Natural killer cell treated with Interleukin-12 subunit alpha and Interleukin-12 subunit beta and Interleukin-15 and Interleukin-18, amount 100 ng/mL, for 72 hours (primary cell): ENCODE measurements at regions not wholly inside any gene's neighbourhood (a gene's known extent, or its start where the extent isn't known, plus 50 kb on each side); places are given as distances from the start of the nearest gene placed in this dataset.
"Not testable (repeated sequence)": the region's sequence is repeated elsewhere in the genome, so short reads cannot be mapped to it uniquely, and the experiment has no call there.

Experiments used
- ATAC-seq, 2 donors: fragments of 150-1000 bp; cut with Tn5 transposase in 1 of 2; sonication (Bioruptor Pico), chemical (Tn5 transposase) in 1 of 2; 2 replicates each; pipeline ENCODE4 v1.10.0; 2021
- DNase-seq: peaks from one replicate; pipeline ENCODE4 v3.0.0; 2022; ENCODE audit warnings: low spot score
- H3K27ac Mint-ChIP-seq, 2 donors: 1 replicate in 1 of 2; 2 replicates in 1 of 2; pipeline ENCODE4 v1.8.0; 2022; ENCODE audit warnings: mixed read lengths in 2 of 2, mild to moderate bottlenecking in 1 of 2, moderate library complexity in 1 of 2
- H3K27me3 Mint-ChIP-seq, 2 donors: 1 replicate in 1 of 2; 2 replicates in 1 of 2; pipeline ENCODE4 v1.8.0; 2022; ENCODE audit warnings: mixed read lengths in 2 of 2
- H3K36me3 Mint-ChIP-seq: one replicate; pipeline ENCODE4 v1.8.0; 2022; ENCODE audit warnings: mixed read lengths
- H3K4me1 Mint-ChIP-seq, 2 donors: 1 replicate in 1 of 2; 2 replicates in 1 of 2; pipeline ENCODE4 v1.8.0; 2022; ENCODE audit warnings: low read depth in 2 of 2, mixed read lengths in 2 of 2, mild to moderate bottlenecking in 1 of 2
- H3K4me3 Mint-ChIP-seq: one replicate; pipeline ENCODE4 v1.8.0; 2022; ENCODE audit warnings: mixed read lengths
- H3K9me3 Mint-ChIP-seq: 2 replicates; pipeline ENCODE4 v1.8.0; 2022; ENCODE audit warnings: mixed read lengths

DNA sequence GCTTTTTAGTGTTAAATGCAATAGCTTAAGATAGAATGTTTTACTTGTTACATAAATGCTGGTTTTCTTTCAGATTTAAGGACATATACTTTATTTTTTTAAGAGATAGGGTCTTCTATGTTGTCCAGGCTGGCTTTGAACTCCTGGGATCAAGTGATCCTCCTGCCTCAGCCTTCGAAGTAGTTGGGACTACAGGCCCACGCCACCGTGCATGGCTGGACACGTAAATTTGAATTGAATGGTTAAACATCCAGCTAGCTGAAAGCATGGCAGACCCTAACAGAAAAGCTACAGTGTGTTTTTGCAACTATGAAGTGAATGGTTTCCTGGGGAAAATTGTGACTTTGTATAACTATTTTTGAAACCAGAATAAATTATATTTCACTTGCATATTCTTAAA, 2888.6 kb downstream of the RPIA start:
- not testable (repeated sequence) for DNase-seq, H3K9me3 Mint-ChIP-seq, H3K4me3 Mint-ChIP-seq, ATAC-seq, H3K27ac Mint-ChIP-seq, H3K36me3 Mint-ChIP-seq, H3K4me1 Mint-ChIP-seq, H3K27me3 Mint-ChIP-seq

DNA sequence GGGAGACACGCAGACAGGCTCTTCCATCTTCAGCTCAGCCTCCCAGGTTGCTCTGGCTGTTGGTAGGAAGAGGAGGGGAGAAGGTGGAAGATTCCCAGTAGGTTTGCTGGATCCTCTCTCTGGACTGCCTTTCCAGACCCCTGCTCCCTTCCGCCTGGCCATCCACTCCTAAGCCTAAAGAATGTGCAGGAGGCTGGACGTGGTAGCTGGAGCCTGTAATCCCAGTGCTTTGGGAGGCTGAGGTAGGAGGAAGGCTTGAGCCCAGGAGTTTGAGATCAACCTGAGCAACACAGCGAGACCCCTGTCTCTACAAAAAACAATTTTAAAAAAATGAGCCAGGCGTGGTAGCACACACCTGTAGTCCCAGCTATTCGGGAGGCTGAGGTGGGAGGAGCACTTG, 2895.6 kb downstream of the RPIA start:
- not testable (repeated sequence) for ATAC-seq, H3K36me3 Mint-ChIP-seq, H3K4me1 Mint-ChIP-seq, H3K27ac Mint-ChIP-seq, H3K4me3 Mint-ChIP-seq, H3K27me3 Mint-ChIP-seq, DNase-seq, H3K9me3 Mint-ChIP-seq

DNA sequence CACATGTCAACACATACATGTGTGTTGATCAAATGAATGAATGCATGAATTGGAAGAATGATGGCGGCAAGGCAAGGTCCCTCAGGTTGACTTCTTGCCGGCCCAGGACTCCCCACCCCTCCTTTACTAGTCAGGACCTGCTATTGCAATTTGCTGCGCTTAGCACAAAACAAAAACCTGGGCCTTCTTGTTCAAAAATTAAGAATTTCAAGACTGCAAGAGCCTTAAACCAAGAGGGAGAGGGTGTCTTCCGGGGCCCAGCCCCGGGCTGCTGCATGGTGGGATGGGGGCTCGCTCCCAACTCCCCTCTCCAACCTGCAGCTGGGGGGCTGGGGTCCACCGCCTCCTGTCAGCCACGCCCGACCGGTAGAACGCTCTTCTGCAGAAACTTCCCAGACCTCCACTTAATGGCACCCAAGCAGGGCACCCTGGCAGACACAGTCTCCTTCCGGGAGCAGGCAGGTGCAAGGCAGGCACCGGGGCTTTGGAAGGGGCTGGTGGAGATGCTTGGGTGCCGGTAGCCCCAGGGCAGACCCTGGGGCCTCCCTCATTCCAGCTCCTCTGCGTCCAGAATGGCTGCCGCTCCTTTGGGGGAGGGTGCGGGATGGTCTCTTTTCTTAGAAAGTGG, 2896.5 kb downstream of the RPIA start:
- H3K4me3 Mint-ChIP-seq, DNase-seq, ATAC-seq, H3K9me3 Mint-ChIP-seq, H3K36me3 Mint-ChIP-seq, H3K27me3 Mint-ChIP-seq, H3K4me1 Mint-ChIP-seq, H3K27ac Mint-ChIP-seq: not testable (repeated sequence)

DNA sequence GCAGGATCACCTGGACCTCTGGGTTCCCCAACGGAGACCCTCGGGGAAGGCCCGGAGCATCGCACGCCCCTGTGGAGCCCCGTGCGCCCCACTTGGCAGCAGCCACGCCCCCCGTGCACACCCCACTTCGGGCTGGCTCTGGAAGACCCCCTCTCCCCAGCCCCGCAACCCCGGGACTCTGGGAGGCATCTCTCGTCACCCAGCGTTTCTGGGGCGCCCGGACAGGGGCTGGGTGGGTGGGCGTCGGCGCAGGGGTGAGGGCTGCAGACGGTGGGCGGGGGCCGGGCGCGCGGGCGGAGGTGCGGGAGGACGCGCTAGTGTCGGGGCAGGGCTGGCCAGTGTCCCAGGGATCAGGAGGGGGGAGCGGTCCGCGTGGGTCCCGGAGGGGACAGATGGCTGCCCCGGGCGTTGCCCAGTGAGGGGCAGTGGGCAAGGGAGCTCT, 2897.3 kb downstream of the RPIA start:
- H3K36me3 Mint-ChIP-seq, H3K27me3 Mint-ChIP-seq, H3K9me3 Mint-ChIP-seq, H3K27ac Mint-ChIP-seq, H3K4me3 Mint-ChIP-seq, ATAC-seq, H3K4me1 Mint-ChIP-seq: not testable (repeated sequence)
- peak; percentile 60 for DNase-seq

DNA sequence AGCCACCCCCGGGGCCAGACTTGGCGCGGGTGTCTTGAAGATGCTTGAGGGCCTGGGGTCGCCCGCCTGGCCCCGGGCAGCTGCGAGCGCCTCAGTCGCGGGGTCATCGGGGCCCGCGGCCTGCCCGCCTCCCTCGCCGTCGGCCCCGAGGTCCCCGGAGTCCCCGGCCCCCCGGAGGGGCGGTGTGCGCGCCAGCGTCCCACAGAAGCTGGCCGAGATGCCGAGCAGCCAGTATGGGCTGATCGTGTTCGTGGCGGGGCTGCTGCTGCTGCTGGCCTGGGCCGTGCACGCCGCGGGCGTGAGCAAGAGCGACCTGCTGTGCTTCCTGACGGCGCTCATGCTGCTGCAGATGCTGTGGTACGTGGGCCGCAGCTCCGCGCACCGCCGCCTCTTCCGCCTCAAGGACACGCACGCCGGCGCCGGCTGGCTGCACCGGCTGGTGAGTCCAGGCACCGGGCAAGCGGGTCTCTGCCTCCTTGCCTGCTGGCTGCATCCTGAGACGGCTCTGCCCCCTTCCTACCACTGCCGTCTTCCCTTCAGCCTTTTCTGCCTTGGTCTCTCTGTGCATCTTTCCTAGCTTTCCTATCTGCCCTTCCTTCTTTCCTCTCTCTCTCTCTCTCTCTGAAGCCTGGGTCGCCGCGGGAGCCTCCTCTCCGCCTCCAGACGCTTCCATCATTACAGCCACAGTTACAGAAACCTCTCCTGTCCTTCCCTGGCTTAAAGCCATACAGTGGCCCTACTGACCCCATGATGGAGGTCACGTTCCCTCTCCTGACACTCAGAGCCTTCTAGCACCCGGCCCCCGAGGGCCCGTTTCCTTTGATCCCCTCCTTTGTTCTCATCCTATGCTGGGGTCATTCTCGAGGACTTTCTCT, 2898.2 kb downstream of the RPIA start:
- DNase-seq: peak; percentile 59
- not testable (repeated sequence) for H3K27ac Mint-ChIP-seq, H3K9me3 Mint-ChIP-seq, ATAC-seq, H3K4me1 Mint-ChIP-seq, H3K36me3 Mint-ChIP-seq, H3K4me3 Mint-ChIP-seq
- H3K27me3 Mint-ChIP-seq: peaks cover 0 to 10% of the 10 kb centered on the region in 2 donors

DNA sequence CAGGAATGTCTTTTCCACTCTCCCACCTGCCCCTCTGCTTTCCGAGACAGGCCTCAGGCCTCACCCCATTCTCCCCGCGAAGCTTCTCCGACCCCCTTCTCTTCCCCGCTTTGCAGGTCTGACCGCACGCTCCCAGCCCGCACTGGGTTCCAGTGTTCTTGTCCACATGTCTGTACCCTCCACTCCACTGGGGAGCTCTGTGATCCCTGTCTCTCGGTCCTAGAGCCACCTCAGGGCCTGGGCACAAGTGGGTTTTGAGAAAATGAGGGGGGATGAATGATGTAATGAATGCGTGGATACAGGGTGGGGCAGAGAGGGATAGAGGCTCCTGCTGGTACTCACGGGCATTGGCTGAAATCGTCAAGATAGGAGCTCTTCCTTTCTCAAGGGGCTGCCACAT, 2898.9 kb downstream of the RPIA start:
- H3K27me3 Mint-ChIP-seq: peaks cover 0 to 10% of the 10 kb centered on the region in 2 donors
- H3K36me3 Mint-ChIP-seq, DNase-seq, H3K4me1 Mint-ChIP-seq, H3K9me3 Mint-ChIP-seq, H3K4me3 Mint-ChIP-seq, H3K27ac Mint-ChIP-seq, ATAC-seq: not testable (repeated sequence)

DNA sequence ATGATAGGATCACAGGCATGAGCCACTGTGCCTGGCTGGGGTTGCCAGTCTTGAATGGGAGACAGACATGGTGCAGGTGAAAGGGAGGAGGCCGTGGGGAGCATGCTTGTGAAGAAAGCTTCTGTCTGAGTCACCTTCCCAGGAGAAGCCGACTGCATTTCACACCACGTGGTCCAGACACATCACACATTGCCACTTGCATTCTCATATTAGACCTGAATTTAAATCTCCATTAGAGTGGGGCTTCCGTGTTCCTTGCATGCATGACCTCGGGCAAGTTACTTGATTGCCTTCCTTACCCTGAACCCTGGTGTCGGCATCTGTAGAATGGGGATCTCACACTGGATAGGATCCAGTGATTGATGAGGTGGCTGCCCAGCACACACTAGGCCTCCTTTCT, 2899.6 kb downstream of the RPIA start:
- H3K9me3 Mint-ChIP-seq, H3K36me3 Mint-ChIP-seq, H3K4me3 Mint-ChIP-seq, H3K4me1 Mint-ChIP-seq, DNase-seq, H3K27ac Mint-ChIP-seq, ATAC-seq: not testable (repeated sequence)
- H3K27me3 Mint-ChIP-seq: peaks cover 0 to 10% of the 10 kb centered on the region in 2 donors

DNA sequence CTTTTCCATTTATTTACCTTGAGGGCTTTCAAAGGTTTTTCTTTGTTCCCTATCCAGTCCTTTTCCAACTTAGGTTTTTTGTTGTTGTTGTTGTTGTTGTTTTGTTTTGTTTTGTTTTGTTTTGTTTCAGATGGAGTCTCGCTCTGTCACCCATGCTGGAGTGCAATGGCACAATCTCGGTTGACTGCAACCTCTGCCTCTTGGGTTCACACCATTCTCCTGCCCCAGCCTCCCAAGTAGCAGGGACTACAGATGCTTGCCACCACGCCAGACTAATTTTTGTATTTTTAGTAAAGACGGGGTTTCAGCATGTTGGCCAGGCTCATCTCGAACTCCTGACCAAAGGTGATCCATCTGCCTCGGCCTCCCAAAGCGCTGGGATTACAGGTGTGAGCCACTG, 2906.0 kb downstream of the RPIA start:
- H3K4me3 Mint-ChIP-seq, DNase-seq, H3K36me3 Mint-ChIP-seq, H3K27me3 Mint-ChIP-seq, ATAC-seq, H3K27ac Mint-ChIP-seq, H3K4me1 Mint-ChIP-seq, H3K9me3 Mint-ChIP-seq: not testable (repeated sequence)

DNA sequence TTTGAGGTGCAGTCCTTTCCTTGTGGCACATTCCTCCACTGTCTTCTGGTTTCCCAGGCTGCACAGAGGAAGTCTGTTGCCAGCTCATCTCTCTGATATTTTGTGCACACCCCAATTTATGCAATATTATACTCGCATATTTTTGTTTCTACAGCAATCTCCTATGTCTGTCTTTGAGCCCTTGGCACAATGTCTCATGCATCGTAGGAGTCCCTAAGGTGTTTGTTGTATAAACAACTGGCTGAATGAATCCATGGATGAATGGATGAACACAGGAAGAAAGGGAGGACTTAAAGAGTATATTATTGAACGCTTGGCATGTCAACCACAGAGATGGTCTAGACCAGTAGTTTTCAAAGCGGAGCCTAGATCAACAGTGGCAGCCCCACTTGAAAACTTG, 2907.0 kb downstream of the RPIA start:
- H3K4me1 Mint-ChIP-seq, H3K4me3 Mint-ChIP-seq, DNase-seq, H3K36me3 Mint-ChIP-seq, H3K27me3 Mint-ChIP-seq, H3K27ac Mint-ChIP-seq, ATAC-seq, H3K9me3 Mint-ChIP-seq: not testable (repeated sequence)

DNA sequence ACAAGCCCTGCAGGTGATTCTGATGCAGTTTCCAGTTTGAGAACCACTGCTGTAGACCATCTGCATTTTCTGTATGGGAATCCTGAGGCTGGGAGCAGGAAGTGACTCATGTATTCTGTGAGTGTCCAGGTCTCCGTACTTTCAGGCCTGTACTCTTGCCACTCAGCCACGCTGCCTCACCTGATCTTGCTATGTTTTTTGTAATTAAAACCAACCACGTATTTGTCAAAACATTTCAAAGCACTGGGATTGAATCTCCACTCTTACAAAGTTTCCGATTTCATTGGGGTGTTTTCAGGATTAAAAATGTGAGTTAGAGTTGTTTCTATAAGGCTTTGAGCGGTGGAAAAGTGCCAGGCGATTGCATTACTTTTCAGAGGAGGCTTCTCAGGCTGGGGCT, 2907.5 kb downstream of the RPIA start:
- DNase-seq, ATAC-seq, H3K4me1 Mint-ChIP-seq, H3K36me3 Mint-ChIP-seq, H3K27ac Mint-ChIP-seq, H3K4me3 Mint-ChIP-seq, H3K9me3 Mint-ChIP-seq, H3K27me3 Mint-ChIP-seq: not testable (repeated sequence)

DNA sequence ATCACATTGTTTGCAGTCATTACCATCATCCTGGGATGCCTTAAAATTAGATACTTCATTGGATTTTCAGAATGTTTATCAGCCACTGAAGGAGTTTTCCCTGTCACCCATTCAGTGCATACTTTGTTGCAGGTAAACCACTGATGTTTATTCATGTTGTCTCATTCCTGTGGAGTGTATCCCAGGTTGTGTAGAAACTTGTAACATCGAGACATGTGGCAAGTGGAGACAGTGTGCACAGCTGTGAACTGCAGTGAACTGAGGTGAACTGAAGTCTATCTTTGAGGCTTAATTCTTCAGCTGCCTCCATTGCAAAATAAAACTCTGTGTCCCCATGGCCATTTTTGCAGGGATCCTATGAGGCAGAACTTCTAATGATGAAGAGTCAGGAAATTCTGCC, 2911.4 kb downstream of the RPIA start:
- H3K27ac Mint-ChIP-seq, H3K4me1 Mint-ChIP-seq, H3K36me3 Mint-ChIP-seq, H3K4me3 Mint-ChIP-seq, ATAC-seq, DNase-seq, H3K9me3 Mint-ChIP-seq, H3K27me3 Mint-ChIP-seq: not testable (repeated sequence)

DNA sequence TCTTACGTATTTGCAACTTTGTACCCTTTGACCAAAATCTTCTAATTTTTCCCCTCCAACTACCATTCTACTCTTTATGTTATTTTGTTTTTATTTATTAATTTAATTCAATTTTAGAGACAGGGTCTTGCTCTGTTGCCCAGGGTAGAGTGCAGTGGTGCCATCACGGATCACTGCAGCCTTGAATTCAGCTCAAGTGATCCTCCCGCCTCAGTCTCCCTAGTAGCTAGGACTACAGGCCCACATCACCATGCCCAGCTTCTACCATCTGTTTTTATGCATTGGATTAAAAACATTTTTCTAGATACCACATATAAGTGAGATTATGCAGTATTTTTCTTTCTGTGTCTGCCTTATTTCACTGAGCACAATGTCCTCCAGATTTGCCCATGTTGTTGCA, 2912.5 kb downstream of the RPIA start:
- not testable (repeated sequence) for H3K9me3 Mint-ChIP-seq, H3K4me1 Mint-ChIP-seq, H3K36me3 Mint-ChIP-seq, H3K4me3 Mint-ChIP-seq, H3K27me3 Mint-ChIP-seq, DNase-seq, H3K27ac Mint-ChIP-seq, ATAC-seq

DNA sequence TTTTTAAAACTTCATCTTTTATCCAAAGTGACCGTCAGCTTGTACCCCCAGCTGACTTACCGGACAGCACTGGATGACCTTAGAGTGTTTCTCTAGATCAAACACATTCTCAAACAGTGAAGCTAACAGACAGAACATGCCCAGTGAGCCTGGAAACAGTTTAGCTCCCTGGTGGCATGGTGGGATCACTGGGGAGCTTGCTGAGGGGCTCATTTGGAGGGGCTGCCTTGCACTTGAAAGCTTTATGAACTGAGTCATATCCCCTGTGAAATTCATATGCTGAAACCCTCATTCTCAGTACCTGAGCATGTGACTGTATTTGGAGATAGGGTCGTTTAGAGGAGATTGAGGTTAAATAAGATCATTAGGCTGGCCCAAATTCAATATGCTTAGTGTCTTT, 2913.2 kb downstream of the RPIA start:
- not testable (repeated sequence) for H3K9me3 Mint-ChIP-seq, H3K36me3 Mint-ChIP-seq, H3K4me1 Mint-ChIP-seq, ATAC-seq, H3K27me3 Mint-ChIP-seq, H3K4me3 Mint-ChIP-seq, DNase-seq, H3K27ac Mint-ChIP-seq

DNA sequence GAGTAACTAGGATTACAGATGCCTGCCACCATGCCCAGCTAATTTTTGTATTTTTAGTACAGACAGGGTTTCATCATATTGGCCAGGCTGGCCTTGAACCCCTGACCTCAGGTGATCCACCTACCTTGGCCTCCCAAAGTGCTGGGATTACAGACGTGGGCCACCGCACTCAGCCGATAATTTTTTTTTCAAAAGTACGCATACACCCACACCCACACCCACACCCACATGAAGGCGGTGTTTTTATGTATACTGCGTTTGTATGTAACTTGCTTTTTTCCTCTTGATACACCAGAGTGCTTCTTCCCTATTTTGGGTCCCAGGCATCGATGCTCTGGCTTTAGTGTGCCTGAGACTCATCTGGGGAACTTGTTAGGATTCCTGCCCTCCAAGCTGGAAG, 2932.3 kb downstream of the RPIA start:
- H3K36me3 Mint-ChIP-seq, H3K9me3 Mint-ChIP-seq, H3K4me3 Mint-ChIP-seq, ATAC-seq, DNase-seq, H3K27me3 Mint-ChIP-seq, H3K27ac Mint-ChIP-seq, H3K4me1 Mint-ChIP-seq: not testable (repeated sequence)
